ENCODE measurements at regions not wholly inside any gene's neighbourhood (a gene's known extent, or its start where the extent isn't known, plus 50 kb on each side); places are given as distances from the start of the nearest gene placed in this dataset.

- TF ChIP-seq POLR2AphosphoS5 (IDR thresholded peaks at IDR 0.05; ENCODE audit: low read depth) = no peak
- TF ChIP-seq, protein P1, sequence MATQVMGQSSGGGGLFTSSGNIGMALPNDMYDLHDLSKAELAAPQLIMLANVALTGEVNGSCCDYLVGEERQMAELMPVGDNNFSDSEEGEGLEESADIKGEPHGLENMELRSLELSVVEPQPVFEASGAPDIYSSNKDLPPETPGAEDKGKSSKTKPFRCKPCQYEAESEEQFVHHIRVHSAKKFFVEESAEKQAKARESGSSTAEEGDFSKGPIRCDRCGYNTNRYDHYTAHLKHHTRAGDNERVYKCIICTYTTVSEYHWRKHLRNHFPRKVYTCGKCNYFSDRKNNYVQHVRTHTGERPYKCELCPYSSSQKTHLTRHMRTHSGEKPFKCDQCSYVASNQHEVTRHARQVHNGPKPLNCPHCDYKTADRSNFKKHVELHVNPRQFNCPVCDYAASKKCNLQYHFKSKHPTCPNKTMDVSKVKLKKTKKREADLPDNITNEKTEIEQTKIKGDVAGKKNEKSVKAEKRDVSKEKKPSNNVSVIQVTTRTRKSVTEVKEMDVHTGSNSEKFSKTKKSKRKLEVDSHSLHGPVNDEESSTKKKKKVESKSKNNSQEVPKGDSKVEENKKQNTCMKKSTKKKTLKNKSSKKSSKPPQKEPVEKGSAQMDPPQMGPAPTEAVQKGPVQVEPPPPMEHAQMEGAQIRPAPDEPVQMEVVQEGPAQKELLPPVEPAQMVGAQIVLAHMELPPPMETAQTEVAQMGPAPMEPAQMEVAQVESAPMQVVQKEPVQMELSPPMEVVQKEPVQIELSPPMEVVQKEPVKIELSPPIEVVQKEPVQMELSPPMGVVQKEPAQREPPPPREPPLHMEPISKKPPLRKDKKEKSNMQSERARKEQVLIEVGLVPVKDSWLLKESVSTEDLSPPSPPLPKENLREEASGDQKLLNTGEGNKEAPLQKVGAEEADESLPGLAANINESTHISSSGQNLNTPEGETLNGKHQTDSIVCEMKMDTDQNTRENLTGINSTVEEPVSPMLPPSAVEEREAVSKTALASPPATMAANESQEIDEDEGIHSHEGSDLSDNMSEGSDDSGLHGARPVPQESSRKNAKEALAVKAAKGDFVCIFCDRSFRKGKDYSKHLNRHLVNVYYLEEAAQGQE (IDR thresholded peaks at IDR 0.05; ENCODE audit: insufficient replicate concordance, low read depth) = no peak
- TF ChIP-seq, protein P2, sequence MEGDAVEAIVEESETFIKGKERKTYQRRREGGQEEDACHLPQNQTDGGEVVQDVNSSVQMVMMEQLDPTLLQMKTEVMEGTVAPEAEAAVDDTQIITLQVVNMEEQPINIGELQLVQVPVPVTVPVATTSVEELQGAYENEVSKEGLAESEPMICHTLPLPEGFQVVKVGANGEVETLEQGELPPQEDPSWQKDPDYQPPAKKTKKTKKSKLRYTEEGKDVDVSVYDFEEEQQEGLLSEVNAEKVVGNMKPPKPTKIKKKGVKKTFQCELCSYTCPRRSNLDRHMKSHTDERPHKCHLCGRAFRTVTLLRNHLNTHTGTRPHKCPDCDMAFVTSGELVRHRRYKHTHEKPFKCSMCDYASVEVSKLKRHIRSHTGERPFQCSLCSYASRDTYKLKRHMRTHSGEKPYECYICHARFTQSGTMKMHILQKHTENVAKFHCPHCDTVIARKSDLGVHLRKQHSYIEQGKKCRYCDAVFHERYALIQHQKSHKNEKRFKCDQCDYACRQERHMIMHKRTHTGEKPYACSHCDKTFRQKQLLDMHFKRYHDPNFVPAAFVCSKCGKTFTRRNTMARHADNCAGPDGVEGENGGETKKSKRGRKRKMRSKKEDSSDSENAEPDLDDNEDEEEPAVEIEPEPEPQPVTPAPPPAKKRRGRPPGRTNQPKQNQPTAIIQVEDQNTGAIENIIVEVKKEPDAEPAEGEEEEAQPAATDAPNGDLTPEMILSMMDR (IDR thresholded peaks at IDR 0.05; ENCODE audit: insufficient read depth, low read length) = no peak
Measured at GRCh38 chr5:158244882-158245281, 385.9 kb upstream of the CLINT1 start.

Data from HL-60 (cell line).